IMR-90 (cell line): ENCODE measurements at regions not wholly inside any gene's neighbourhood (a gene's known extent, or its start where the extent isn't known, plus 50 kb on each side); places are given as distances from the start of the nearest gene placed in this dataset.

Experiments
- ATAC-seq: fragments of 200-7000 bp; cut with Tn5 transposase; 2 replicates; pipeline ENCODE4 v1.9.1; 2020; ENCODE audit warnings: low read depth, mild to moderate bottlenecking, moderate library complexity
- BruUV-seq: library from RNA; stranded (reverse); fragments of 400-500 nt; replicated peaks from 2 replicates; lab custom pipeline; 2021; lab: Mats Ljungman, UMichigan
- CTCF ChIA-PET: fragments of 300-600 bp; formaldehyde crosslinking; extraction: SDS; loops from one replicate; lab custom pipeline; 2021; ENCODE audit warnings: antibody characterized with exemption; lab: Yijun Ruan, JAX
- POLR2A ChIA-PET: fragments of 300-600 bp; sonication (Branson Sonifier 250); formaldehyde crosslinking; loops from one replicate; lab custom pipeline; 2022; ENCODE audit warnings: antibody characterized with exemption; ENCODE audit not compliant: unreplicated experiment; lab: Charles Lee
- DNase-seq: peaks from one replicate; pipeline ENCODE4 v3.0.0; 2013
- H2AFZ ChIP-seq: replicated peaks from 2 replicates; pipeline ENCODE3; 2013; ENCODE audit warnings: low read length, mild to moderate bottlenecking; ENCODE audit not compliant: poor library complexity
- H2AK5ac ChIP-seq: 2 replicates; pipeline ENCODE4 v1.6.1; 2013; ENCODE audit warnings: low read depth, low read length, inconsistent platforms
- H2AK9ac ChIP-seq: replicated peaks from 2 replicates; pipeline ENCODE3; 2013; ENCODE audit warnings: mild to moderate bottlenecking, low read depth, low read length, moderate library complexity; ENCODE audit not compliant: poor library complexity
- H2BK120ac ChIP-seq: 2 replicates; pipeline ENCODE4 v1.6.1; 2013; ENCODE audit warnings: low read depth, low read length, inconsistent platforms
- H2BK15ac ChIP-seq: 3 replicates; pipeline ENCODE4 v1.6.1; 2013; ENCODE audit warnings: low read depth, low read length, inconsistent platforms
- H2BK20ac ChIP-seq: 2 replicates; pipeline ENCODE4 v1.6.1; 2013; ENCODE audit warnings: low read depth, mild to moderate bottlenecking, inconsistent platforms, low read length, moderate library complexity
- H2BK5ac ChIP-seq: 2 replicates; pipeline ENCODE4 v1.6.1; 2013; ENCODE audit warnings: mild to moderate bottlenecking, low read depth, low read length, inconsistent platforms; ENCODE audit not compliant: poor library complexity, severe bottlenecking
- H3K14ac ChIP-seq: replicated peaks from 2 replicates; pipeline ENCODE4 v1.6.1; 2013; ENCODE audit warnings: low read depth, low read length, inconsistent platforms
- H3K18ac ChIP-seq: 2 replicates; pipeline ENCODE4 v1.6.1; 2013; ENCODE audit warnings: low read depth, low read length, control low read depth
- H3K23ac ChIP-seq: 2 replicates; pipeline ENCODE4 v1.6.1; 2013; ENCODE audit warnings: low read depth, low read length, inconsistent platforms
- H3K27ac ChIP-seq: 2 replicates; pipeline ENCODE4 v1.5.1; 2013; ENCODE audit warnings: mild to moderate bottlenecking, control low read depth, low read length; ENCODE audit not compliant: insufficient read depth
- H3K27me3 ChIP-seq: 2 replicates; pipeline ENCODE4 v1.6.1; 2013; ENCODE audit warnings: low read length; ENCODE audit not compliant: control insufficient read depth, insufficient read depth
- H3K36me3 ChIP-seq: 2 replicates; pipeline ENCODE4 v1.6.1; 2013; ENCODE audit warnings: low read length, mixed read lengths; ENCODE audit not compliant: control insufficient read depth, insufficient read depth
- H3K4ac ChIP-seq: 2 replicates; pipeline ENCODE4 v1.6.1; 2013; ENCODE audit warnings: low read depth, low read length, inconsistent platforms
- H3K4me1 ChIP-seq: 2 replicates; pipeline ENCODE4 v1.6.1; 2013; ENCODE audit warnings: low read length, mixed read lengths; ENCODE audit not compliant: control insufficient read depth, insufficient read depth
- H3K4me2 ChIP-seq: 2 replicates; pipeline ENCODE4 v1.6.1; 2013; ENCODE audit warnings: low read depth, mild to moderate bottlenecking, control low read depth, low read length, moderate library complexity
- H3K4me3 ChIP-seq: 2 replicates; pipeline ENCODE4 v1.5.1; 2013; ENCODE audit warnings: low read depth, mild to moderate bottlenecking, control low read depth, low read length, moderate library complexity; ENCODE audit not compliant: insufficient read depth
- H3K56ac ChIP-seq: 2 replicates; pipeline ENCODE4 v1.6.1; 2013; ENCODE audit warnings: low read length, inconsistent platforms; ENCODE audit not compliant: insufficient read depth; ENCODE audit errors: extremely low read depth
- H3K79me1 ChIP-seq, 2 experiments: 2 replicates each; pipeline ENCODE4 v1.6.1; 2013; ENCODE audit warnings: low read length in 2 of 2, inconsistent platforms in 1 of 2, low read depth in 1 of 2
- H3K9ac ChIP-seq: 2 replicates; pipeline ENCODE4 v1.6.1; 2013; ENCODE audit warnings: low read depth, low read length, control low read depth
- H3K9me1 ChIP-seq: 2 replicates; pipeline ENCODE4 v1.6.1; 2013; ENCODE audit warnings: low read length, inconsistent platforms; ENCODE audit not compliant: insufficient read depth
- H3K9me3 ChIP-seq: 2 replicates; pipeline ENCODE4 v1.6.1; 2013; ENCODE audit warnings: low read length; ENCODE audit not compliant: control insufficient read depth, insufficient read depth
- H4K20me1 ChIP-seq: 2 replicates; pipeline ENCODE4 v1.6.1; 2013; ENCODE audit warnings: low read length, inconsistent platforms; ENCODE audit not compliant: insufficient read depth
- H4K5ac ChIP-seq: 2 replicates; pipeline ENCODE4 v1.6.1; 2013; ENCODE audit warnings: mild to moderate bottlenecking, low read depth, low read length, control low read depth
- H4K8ac ChIP-seq, 2 experiments: 2 replicates each; pipeline ENCODE4 v1.6.1; 2013; ENCODE audit warnings: low read depth in 2 of 2, low read length in 2 of 2, control low read depth in 1 of 2, inconsistent platforms in 1 of 2
- H4K91ac ChIP-seq: 2 replicates; pipeline ENCODE4 v1.6.1; 2013; ENCODE audit warnings: low read depth, low read length, inconsistent platforms; ENCODE audit not compliant: insufficient read depth
- CHD1 ChIP-seq: IDR thresholded peaks from 2 replicates; pipeline ENCODE4 v1.6.1; 2012; ENCODE audit warnings: low read depth, low read length, improper control_type of control experiment
- POLR2A ChIP-seq: IDR thresholded peaks from 2 replicates; pipeline ENCODE4 v1.6.1; 2012; ENCODE audit warnings: mild to moderate bottlenecking, low read depth, low read length
- RCOR1 ChIP-seq: IDR thresholded peaks from 2 replicates; pipeline ENCODE4 v1.6.1; 2012; ENCODE audit warnings: mild to moderate bottlenecking, low read length, improper control_type of control experiment; ENCODE audit not compliant: insufficient replicate concordance
- USF2 ChIP-seq: fragments of 150-350 bp; IDR thresholded peaks from 2 replicates; pipeline ENCODE4 v1.6.1; 2017; ENCODE audit warnings: mild to moderate bottlenecking, antibody characterized with exemption, low read length, low read depth
- WGBS, 2 experiments: methylation state at CpG; one replicate each; pipeline versions ENCODE4 v1.1.5 to v1.1.7; 2013; ENCODE audit warnings: missing lambda C conversion rate in 2 of 2; ENCODE audit not compliant: insufficient read length in 1 of 2; ENCODE audit errors: extremely low coverage in 2 of 2; 5-methylcytosine and 5-hydroxymethylcytosine counted together
- dilution Hi-C: fragments of 300-500 bp; cut with HindIII; formaldehyde crosslinking; loops from one replicate; pipeline ENCODE4 v1.14.3; 2018; ENCODE audit warnings: low sequenced_read_pairs; ENCODE audit not compliant: unreplicated experiment
- in situ Hi-C: fragments of 300-500 bp; cut with MboI; formaldehyde crosslinking; loops from 3 replicates; pipeline ENCODE4 v1.14.3; 2019; ENCODE audit warnings: low sequenced_read_pairs, inconsistent platforms, mixed read lengths
- intact Hi-C: fragments of 100-400 bp; cut with micrococcal nuclease; formaldehyde crosslinking; loops from 2 replicates; pipeline ENCODE4 v1.10.0; 2022

GRCh38 chr2:5393474-5393873, 298.7 kb upstream of the SOX11 start:
- H3K9me1 ChIP-seq, result no peaks in the 10 kb centered on the region
- H3K9ac ChIP-seq, result no peak overlapping the region
- CTCF ChIA-PET, result no interaction called here
- no peaks in the 10 kb centered on the region for H4K20me1 ChIP-seq
- H3K4me2 ChIP-seq, result no peak overlapping the region
- H2AK9ac ChIP-seq, result no peak overlapping the region
- no peak overlapping the region for H3K18ac ChIP-seq
- H2BK15ac ChIP-seq, result no peak overlapping the region
- no peaks in the 10 kb centered on the region for H3K27me3 ChIP-seq
- no peaks in the 10 kb centered on the region for H3K79me1 ChIP-seq
- H3K14ac ChIP-seq, result no peak overlapping the region
- no peak overlapping the region for H4K5ac ChIP-seq
- intact Hi-C loops, result no loop called here
- WGBS, 2 experiments, result no CpG with 5 or more reads among the region's 2 CpGs
- H4K8ac ChIP-seq, result no peak overlapping the region
- H3K4me1 ChIP-seq, result no peaks in the 10 kb centered on the region
- ATAC-seq, result no peak
- POLR2A ChIA-PET, result no interaction called here
- no peak overlapping the region for H3K23ac ChIP-seq
- no peak overlapping the region for H3K4ac ChIP-seq
- H2AFZ ChIP-seq, result no peak overlapping the region
- H3K4me3 ChIP-seq, result no peak overlapping the region
- in situ Hi-C loops, result no loop called here
- no peaks in the 10 kb centered on the region for H3K36me3 ChIP-seq
- no peak overlapping the region for H2BK120ac ChIP-seq
- H4K91ac ChIP-seq, result no peak overlapping the region
- peaks cover 14% of the 10 kb centered on the region for H3K9me3 ChIP-seq
- H3K56ac ChIP-seq, result no peak overlapping the region
- H2BK5ac ChIP-seq, result no peak overlapping the region
- BruUV-seq, result no TSS peak
- DNase-seq, result no peak
- H2AK5ac ChIP-seq, result no peak overlapping the region
- dilution Hi-C loops, result no loop called here
- H3K27ac ChIP-seq, result no peak overlapping the region
- H2BK20ac ChIP-seq, result no peak overlapping the region
- no peak for TF ChIP-seq RCOR1
- no peak for TF ChIP-seq CHD1
- TF ChIP-seq POLR2A, result no peak
- no peak for TF ChIP-seq USF2
